Stimulated activated naive CD4-positive, alpha-beta T cell treated with Interleukin-2 at 50 U/mL for 16 hours (primary cell): ENCODE measurements at regions not wholly inside any gene's neighbourhood (a gene's known extent, or its start where the extent isn't known, plus 50 kb on each side); places are given as distances from the start of the nearest gene placed in this dataset.

Source experiments
- DNase-seq: peaks from one replicate; lab custom pipeline; 2025; lab: John Stamatoyannopoulos, UW

GRCh38 chr4:3818371-3818770 lies 52.2 kb downstream of the ADRA2C start:
- no peak for DNase-seq

- DNase-seq: no peak
Observed at GRCh38 chr4:3819210-3819919, 53.2 kb downstream of the ADRA2C start.

- DNase-seq: no peak
Observed at GRCh38 chr4:3820016-3820805, 54.0 kb downstream of the ADRA2C start.

GRCh38 chr4:3820806-3821579 lies 54.8 kb downstream of the ADRA2C start:
- DNase-seq: no peak

GRCh38 chr4:3821580-3822229 lies 55.5 kb downstream of the ADRA2C start:
- no peak for DNase-seq

- no peak for DNase-seq
Observed at GRCh38 chr4:3822230-3822947, 56.2 kb downstream of the ADRA2C start.

GRCh38 chr4:3823496-3824341 lies 57.5 kb downstream of the ADRA2C start:
- DNase-seq: no peak

GRCh38 chr4:3824521-3825270 lies 58.5 kb downstream of the ADRA2C start:
- no peak for DNase-seq

- DNase-seq: no peak
Observed at GRCh38 chr4:3825530-3825929, 59.3 kb downstream of the ADRA2C start.

GRCh38 chr4:3826247-3827172 lies 60.3 kb downstream of the ADRA2C start:
- DNase-seq: no peak

GRCh38 chr4:3827616-3828492 lies 61.7 kb downstream of the ADRA2C start:
- no peak for DNase-seq

GRCh38 chr4:3828546-3828945 lies 62.4 kb downstream of the ADRA2C start:
- DNase-seq: no peak

- DNase-seq: no peak
Observed at GRCh38 chr4:3829211-3829955, 63.2 kb downstream of the ADRA2C start.

- no peak for DNase-seq
Observed at GRCh38 chr4:3829956-3830773, 64.0 kb downstream of the ADRA2C start.

GRCh38 chr4:3830774-3831528 lies 64.8 kb downstream of the ADRA2C start:
- no peak for DNase-seq
